GM18861 (cell line): ENCODE measurements at regions not wholly inside any gene's neighbourhood (a gene's known extent, or its start where the extent isn't known, plus 50 kb on each side); places are given as distances from the start of the nearest gene placed in this dataset.
"Not testable (repeated sequence)": the region's sequence is repeated elsewhere in the genome, so short reads cannot be mapped to it uniquely, and the experiment has no call there.

Experiments
- ATAC-seq: cut with Tn5 transposase; IDR thresholded peaks from one replicate; pipeline ENCODE4 v1.9.1; 2021; ENCODE audit not compliant: unreplicated experiment

DNA sequence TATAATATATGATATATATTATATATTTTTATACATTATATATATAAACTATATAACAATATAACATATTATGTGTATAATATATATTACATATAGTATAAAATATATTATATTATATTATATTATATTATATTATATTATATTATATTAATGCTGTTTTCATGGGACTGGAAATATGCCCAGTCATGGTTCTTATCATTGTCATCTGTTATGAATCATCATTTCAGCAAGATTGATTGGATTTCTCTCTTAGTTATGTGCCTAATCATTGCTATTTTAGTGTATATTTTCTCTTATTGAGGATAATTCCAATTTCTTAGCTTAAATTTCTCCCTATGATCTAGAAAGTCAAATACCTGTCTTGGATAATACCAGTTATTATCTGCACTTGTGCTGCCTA, 617.8 kb downstream of the TRIB2 start:
- no peak for ATAC-seq

GRCh38 chr2:13335862-13336535, 619.3 kb downstream of the TRIB2 start:
- ATAC-seq, result no peak

- no peak for ATAC-seq
Observed at GRCh38 chr2:13351068-13351467, 634.3 kb downstream of the TRIB2 start.

DNA sequence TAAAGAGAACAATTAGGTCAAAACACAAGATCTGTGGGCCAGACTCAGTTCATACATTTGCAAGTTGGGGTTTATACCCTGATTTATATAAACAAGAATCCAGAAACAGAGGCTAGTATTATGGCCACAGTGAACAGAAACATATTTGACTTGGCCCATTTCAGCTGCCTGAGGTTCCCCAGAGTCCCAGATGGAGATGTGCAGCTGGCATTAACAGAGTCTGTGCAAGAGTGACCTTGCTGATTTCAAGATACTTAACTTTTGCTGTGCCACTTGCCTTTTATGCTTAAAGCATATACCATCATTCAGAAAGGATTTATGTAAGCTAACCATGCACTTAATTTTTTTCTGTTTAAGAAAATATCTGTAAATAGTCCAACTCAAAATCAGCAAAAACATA, 636.3 kb downstream of the TRIB2 start:
- ATAC-seq, result no peak

DNA sequence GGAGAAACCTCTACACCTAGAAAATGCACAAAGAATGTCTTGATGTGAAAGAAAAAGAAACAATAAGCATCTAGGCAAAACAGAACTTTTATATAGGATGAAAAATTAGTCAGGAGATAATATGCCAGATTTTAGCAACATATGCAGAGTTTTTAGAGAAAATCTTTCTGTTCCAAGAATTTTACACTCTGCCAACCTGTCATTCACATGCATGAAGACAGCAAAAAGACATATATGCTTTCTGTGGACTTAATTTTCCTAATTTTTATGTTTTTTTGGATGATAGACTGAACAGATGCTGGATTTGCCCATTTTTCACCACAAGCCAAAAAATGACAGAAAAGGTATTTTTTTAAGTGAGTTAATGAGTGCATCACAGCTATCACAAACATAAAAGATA, 637.3 kb downstream of the TRIB2 start:
- ATAC-seq, result no peak

GRCh38 chr2:13381928-13382327, 665.2 kb downstream of the TRIB2 start:
- ATAC-seq, result not testable (repeated sequence)

GRCh38 chr2:13389172-13389571, 672.4 kb downstream of the TRIB2 start:
- ATAC-seq, result not testable (repeated sequence)

DNA sequence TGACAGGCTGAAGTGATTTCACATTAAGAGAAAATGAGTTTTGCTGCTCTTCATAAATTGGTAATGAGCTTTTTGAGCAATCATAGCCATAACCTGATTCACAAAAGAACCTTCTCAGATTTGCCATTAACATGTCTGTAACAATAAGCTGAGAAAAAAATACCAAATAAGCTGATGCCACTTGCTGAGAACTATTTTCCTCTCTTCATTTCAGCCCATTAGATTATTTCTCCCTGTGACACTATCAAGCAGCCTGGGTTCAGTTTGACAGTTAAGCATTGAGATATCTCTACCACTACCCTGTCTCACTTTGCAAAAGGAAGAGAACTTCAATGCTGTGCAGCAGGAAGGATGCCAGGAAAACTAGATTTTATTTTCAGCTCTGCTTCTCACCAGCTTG, 673.9 kb downstream of the TRIB2 start:
- no peak for ATAC-seq

DNA sequence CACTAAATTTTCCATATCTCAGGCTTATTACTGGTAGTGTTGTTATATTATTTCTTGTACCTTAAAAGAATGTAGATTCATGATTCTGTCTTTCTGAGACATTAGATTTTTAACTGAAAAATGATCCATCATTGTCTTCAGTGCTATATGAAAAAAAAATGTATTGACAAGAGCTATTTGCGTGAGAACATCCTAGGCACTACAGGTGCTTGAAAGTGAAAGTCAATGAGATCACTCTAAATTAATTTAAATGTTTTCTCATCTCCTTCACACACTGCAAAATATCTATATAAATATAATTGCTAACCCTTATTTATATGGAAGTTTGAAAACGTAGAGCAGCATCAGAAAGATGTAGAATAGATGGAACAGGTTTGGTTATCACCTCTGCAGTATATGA, 684.6 kb downstream of the TRIB2 start:
- no peak for ATAC-seq

DNA sequence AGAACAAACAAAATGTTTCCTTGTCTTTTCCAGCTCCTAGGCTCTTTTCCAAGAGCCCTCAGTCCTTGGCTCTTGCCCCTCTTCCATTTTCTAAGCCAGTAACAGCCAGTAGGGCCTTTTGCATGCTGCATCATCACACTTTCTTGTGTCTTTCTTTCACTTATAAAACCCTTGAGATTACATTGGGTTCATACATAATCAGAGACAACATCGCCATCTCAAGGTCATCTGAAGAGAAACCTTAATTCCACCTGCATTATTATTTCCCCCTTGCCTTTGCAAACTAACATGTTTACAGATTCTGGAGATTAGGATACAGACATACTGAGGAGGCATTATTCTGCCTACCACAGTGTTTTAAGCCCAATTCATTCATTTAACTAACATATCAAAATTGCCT, 697.3 kb downstream of the TRIB2 start:
- no peak for ATAC-seq

DNA sequence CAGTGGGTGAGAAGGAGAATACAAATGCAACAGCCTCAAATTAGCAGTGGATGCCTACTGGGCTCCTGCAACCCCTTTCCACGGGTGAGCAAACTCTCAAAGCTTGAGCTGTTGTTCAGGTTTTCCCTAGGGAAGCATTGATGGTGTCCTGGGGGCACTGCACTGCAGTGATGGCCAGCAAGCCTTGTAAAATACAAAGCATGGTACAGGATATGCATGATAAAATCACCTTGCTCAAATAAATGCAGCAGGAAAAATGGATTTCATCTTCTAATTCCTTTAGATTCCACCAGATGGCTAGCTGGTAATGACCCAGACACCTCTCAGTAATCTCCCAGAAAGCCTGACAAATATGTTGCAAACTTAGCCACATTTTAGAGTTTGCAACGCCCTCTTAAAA, 698.2 kb downstream of the TRIB2 start:
- ATAC-seq, result no peak

- ATAC-seq, result no peak
Observed at GRCh38 chr2:13433954-13434353, 717.2 kb downstream of the TRIB2 start.

- not testable (repeated sequence) for ATAC-seq
Observed at GRCh38 chr2:13443554-13444261, 727.0 kb downstream of the TRIB2 start.

GRCh38 chr2:13462464-13462863, 745.7 kb downstream of the TRIB2 start:
- ATAC-seq, result no peak

DNA sequence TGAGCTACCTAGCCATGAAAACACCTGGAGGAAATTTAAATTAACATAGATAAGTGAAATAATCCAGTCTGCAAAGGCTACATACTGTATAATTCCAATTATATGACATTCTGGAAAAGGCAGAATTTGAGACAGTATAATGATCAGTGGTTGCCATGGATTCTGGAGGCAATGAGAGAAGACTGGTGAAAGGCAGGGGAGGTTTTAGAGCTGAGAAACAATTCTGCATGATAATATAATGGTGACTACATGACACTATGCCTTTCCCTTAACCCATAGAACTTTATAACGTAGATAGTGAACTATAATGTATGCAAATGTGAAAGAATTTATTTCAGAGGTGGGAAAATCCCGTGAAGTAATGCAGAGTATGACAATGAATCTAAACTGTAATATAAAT, 749.3 kb downstream of the TRIB2 start:
- ATAC-seq, result no peak

DNA sequence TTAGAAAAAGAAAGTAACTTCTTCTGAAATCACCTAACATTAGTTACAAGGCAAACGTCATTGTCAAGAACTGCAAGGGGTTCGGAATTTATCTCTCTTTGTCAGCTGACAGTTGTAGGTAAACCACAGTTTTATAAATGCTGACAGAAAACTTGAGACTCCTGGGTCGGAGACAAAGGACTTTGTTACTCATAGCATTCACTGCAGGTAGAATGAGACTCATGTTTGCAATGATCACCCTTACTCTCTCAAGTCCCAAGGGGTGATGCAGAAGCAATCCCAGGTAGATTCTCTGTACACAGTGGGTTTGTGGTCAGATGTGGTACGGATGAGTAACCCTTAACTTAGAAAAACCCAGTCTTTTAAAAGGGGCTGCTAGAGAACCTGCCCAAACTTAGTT, 757.8 kb downstream of the TRIB2 start:
- no peak for ATAC-seq

GRCh38 chr2:13480057-13480456, 763.3 kb downstream of the TRIB2 start:
- peak; percentile 75 for ATAC-seq

GRCh38 chr2:13481201-13481600, 764.5 kb downstream of the TRIB2 start:
- no peak for ATAC-seq

DNA sequence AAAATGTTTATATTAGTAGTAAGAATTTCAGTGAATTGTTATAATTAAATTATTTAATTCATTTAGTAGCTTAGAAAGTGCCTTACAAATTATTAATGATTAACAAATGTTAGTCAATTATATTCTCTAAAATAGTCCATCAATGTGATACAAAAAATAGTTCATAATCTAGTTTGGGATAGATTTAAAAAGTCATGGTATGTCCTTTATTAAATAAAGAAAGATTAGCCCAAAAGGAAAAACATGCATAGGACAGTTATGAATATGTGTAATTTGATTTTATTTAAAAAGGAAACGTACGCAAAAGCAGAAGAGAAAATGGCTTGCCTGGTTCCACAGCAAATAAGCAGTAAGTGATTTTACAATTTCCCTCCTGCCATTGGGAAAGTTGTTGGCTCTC, 768.5 kb downstream of the TRIB2 start:
- no peak for ATAC-seq

DNA sequence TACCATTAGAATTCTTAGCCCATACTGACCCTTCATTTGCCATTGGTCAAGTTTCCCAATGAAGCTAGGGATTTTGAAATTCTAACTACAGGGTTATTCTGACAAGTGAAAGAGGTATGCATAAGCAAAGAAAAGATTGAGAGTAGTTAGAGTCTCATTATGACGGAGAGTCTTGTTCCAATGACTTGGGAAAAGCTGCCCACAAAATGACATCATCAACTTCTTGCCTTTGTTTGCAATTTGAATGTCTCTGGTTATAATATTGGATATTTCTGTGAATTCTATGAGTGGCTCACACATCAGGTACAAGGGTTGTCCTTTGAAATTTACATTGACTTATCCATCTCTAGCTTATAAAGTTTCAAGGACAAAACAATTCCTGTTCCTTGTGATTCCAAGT, 772.2 kb downstream of the TRIB2 start:
- ATAC-seq, result no peak

- ATAC-seq, result no peak
Observed at GRCh38 chr2:13492262-13492661, 775.5 kb downstream of the TRIB2 start.

DNA sequence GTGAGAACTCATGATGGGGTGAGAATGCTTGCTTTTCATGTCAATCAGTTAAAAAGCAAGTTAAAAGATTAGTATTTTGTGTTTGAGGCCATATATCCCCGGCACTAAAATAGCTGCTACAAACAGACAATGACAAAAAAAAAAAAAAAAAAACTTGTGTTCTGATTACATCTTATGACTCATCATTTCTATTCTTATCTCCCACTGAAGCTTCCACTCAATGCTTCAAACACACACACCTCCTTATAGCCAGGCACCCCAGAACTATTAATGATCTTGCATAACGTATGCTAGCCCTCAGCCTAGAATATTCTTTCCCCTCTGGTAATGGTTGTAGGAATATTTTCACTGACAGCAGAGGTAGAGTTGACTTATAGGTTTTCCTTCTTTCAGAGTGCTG, 778.3 kb downstream of the TRIB2 start:
- ATAC-seq, result no peak

GRCh38 chr2:13504808-13505207, 788.1 kb downstream of the TRIB2 start:
- ATAC-seq, result peak; percentile 65
